ENCODE measurements at regions not wholly inside any gene's neighbourhood (a gene's known extent, or its start where the extent isn't known, plus 50 kb on each side); places are given as distances from the start of the nearest gene placed in this dataset.
A peak's percentile ranks its signal among the peaks of the same experiment; 100 is the strongest.

DNA sequence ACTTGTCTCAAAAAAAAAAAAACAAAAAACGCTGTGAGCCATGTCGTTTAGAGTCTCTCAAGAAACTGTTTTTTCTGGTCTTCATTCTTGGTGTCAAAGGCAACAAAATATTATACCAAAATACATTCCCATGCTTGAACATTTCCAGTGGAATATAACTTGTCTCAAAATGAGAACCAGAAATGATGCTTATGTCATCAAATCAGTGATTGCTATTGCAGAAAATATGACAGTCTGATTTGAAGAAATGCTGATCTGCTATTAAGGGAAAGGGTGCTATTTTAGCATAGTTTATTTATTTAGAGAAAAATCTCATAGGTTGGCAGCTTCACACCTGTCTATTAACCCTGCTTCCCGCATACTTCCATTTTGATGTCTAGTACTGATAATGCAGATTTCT is 82.4 kb upstream of the ACSL3 start:
- Histone ChIP-seq H3K9me3 (replicated peaks in 1 of 11) (peaks cover 0 to 4% (median 0%) of the 10 kb centered on the region in 11 experiments; a peak in 1 of 22 replicates), H3K4me1 (no peaks in the 10 kb centered on the region; a peak in 1 of 20 replicates), H4K20me1 (no peaks in the 10 kb centered on the region), H3K9ac (no peak overlapping the region), H3K27me3 (no peaks in the 10 kb centered on the region), H3K27ac (no peak overlapping the region), H3K36me3 (no peaks in the 10 kb centered on the region), H3K4me2 (no peak overlapping the region), H3K4me3 (no peak overlapping the region)
- no peak for TF ChIP-seq Cebpa-rat (IDR thresholded peaks at IDR 0.05)

GRCh38 chr2:222779145-222779832 is 81.5 kb upstream of the ACSL3 start:
- no peak overlapping the region for H3K4me3 ChIP-seq
- peaks cover 0 to 4% (median 0%) of the 10 kb centered on the region in 11 experiments; a peak in 1 of 22 replicates for H3K9me3 ChIP-seq (replicated peaks in 1 of 11)
- H4K20me1 ChIP-seq: no peaks in the 10 kb centered on the region
- H3K27me3 ChIP-seq: no peaks in the 10 kb centered on the region
- TF ChIP-seq Cebpa-rat (IDR thresholded peaks at IDR 0.05): no peak
- no peak overlapping the region for H3K4me2 ChIP-seq
- no peak overlapping the region for H3K27ac ChIP-seq
- no peak overlapping the region for H3K9ac ChIP-seq
- H3K4me1 ChIP-seq: no peaks in the 10 kb centered on the region; a peak in 1 of 20 replicates
- H3K36me3 ChIP-seq: no peaks in the 10 kb centered on the region

- Histone ChIP-seq H3K27ac (no peak overlapping the region), H3K36me3 (no peaks in the 10 kb centered on the region), H3K27me3 (no peaks in the 10 kb centered on the region), H3K9ac (no peak overlapping the region), H3K4me2 (no peak overlapping the region), H3K4me1 (no peaks in the 10 kb centered on the region; a peak in 1 of 20 replicates), H3K9me3 (replicated peaks in 1 of 11) (peaks cover 0 to 4% (median 0%) of the 10 kb centered on the region in 11 experiments; a peak in 1 of 22 replicates), H3K4me3 (no peak overlapping the region), H4K20me1 (no peaks in the 10 kb centered on the region)
- no peak for TF ChIP-seq Cebpa-rat (IDR thresholded peaks at IDR 0.05)
Measured at GRCh38 chr2:222780051-222780450, 80.8 kb upstream of the ACSL3 start.

DNA sequence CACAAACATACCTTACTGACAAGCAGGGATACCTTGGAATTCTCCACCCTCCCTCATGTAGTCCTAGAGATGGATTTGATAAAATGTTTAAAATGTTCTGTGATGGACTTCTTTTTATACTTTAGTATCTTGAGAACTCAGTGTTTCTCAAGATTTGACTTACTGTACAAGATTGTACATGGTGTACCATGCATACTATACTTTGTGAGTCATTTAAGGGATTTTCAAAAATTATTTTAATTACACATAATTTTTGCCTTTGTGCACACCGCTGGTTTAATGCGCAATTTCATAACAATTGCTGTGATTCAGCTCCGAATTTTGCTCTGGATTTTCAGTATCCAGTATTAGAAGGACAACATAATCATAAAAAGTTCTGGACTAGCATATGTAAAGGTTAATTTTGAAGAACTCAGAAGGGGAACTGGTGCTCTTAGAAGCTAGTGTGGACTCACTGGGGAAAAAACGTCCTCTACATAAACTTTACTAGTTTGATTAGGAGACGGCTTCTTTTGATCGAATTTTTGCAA is 78.6 kb upstream of the ACSL3 start:
- H3K9me3 ChIP-seq (replicated peaks in 1 of 11): peaks cover 0 to 4% (median 0%) of the 10 kb centered on the region in 11 experiments; a peak in 1 of 22 replicates
- H3K36me3 ChIP-seq: no peaks in the 10 kb centered on the region
- TF ChIP-seq Cebpa-rat (IDR thresholded peaks at IDR 0.05): no peak
- H3K4me2 ChIP-seq: no peak overlapping the region
- no peak overlapping the region for H3K27ac ChIP-seq
- no peaks in the 10 kb centered on the region for H4K20me1 ChIP-seq
- H3K9ac ChIP-seq: no peak overlapping the region
- no peaks in the 10 kb centered on the region for H3K4me1 ChIP-seq
- no peak overlapping the region for H3K4me3 ChIP-seq
- no peaks in the 10 kb centered on the region for H3K27me3 ChIP-seq

DNA sequence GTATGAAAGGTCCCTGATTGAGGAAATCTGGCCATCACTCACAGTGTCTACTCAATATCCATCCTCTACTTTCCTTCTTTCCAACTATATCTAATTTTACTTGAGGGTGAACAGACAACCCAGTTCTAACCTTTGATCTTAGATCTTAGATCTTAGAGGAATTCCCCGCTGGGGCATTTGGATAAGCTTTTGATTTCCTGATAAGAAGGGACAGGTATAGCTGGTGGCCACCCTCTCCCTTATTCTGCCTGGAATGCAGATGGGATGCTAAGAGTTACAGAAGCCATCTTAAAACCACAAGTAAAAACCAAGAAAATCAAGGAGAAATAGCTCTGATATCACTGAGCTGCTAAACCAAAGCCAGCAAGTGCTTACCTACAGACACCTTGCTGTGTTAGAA is 77.2 kb upstream of the ACSL3 start:
- Histone ChIP-seq H3K9me3 (replicated peaks in 1 of 11) (peaks cover 0 to 4% (median 0%) of the 10 kb centered on the region in 11 experiments; a peak in 1 of 22 replicates), H3K4me2 (no peak overlapping the region), H3K9ac (no peak overlapping the region), H3K36me3 (no peaks in the 10 kb centered on the region), H3K4me3 (no peak overlapping the region), H3K27me3 (no peaks in the 10 kb centered on the region), H3K4me1 (no peaks in the 10 kb centered on the region), H3K27ac (no peak overlapping the region), H4K20me1 (no peaks in the 10 kb centered on the region)
- no peak for TF ChIP-seq Cebpa-rat (IDR thresholded peaks at IDR 0.05)

GRCh38 chr2:222790932-222791331 is 69.9 kb upstream of the ACSL3 start:
- peaks cover 10 to 35% (median 14%) of the 10 kb centered on the region in 10 experiments; a peak in 19 of 20 replicates for H3K4me1 ChIP-seq
- H3K36me3 ChIP-seq: no peaks in the 10 kb centered on the region
- 0 out of 22 replicates have a peak overlapping the region, but pooled peaks of 1 of the 11 experiments have one; percentile 3 for H3K4me2 ChIP-seq
- H3K27me3 ChIP-seq: no peaks in the 10 kb centered on the region
- H3K9me3 ChIP-seq (replicated peaks in 1 of 11): no peaks in the 10 kb centered on the region
- TF ChIP-seq Cebpa-rat (IDR thresholded peaks at IDR 0.05): no peak
- H4K20me1 ChIP-seq: no peaks in the 10 kb centered on the region
- H3K9ac ChIP-seq: no peak overlapping the region
- H3K27ac ChIP-seq: no peak overlapping the region
- H3K4me3 ChIP-seq: no peak overlapping the region

- peak overlapping the region in 6 of 11 experiments; percentile 12 to 74 (median 48); a peak in 11 of 22 replicates for H3K4me2 ChIP-seq
- peak overlapping the region in 3 of 11 experiments; percentile 15 to 42 (median 38); a peak in 5 of 22 replicates for H3K27ac ChIP-seq
- H4K20me1 ChIP-seq: no peaks in the 10 kb centered on the region
- no peaks in the 10 kb centered on the region for H3K27me3 ChIP-seq
- TF ChIP-seq Cebpa-rat (IDR thresholded peaks at IDR 0.05): no peak
- H3K9me3 ChIP-seq (replicated peaks in 1 of 11): no peaks in the 10 kb centered on the region
- peaks cover 10 to 47% (median 17%) of the 10 kb centered on the region in 10 experiments; a peak in 19 of 20 replicates for H3K4me1 ChIP-seq
- no peaks in the 10 kb centered on the region for H3K36me3 ChIP-seq
- H3K9ac ChIP-seq: no peak overlapping the region
- no peak overlapping the region for H3K4me3 ChIP-seq
Measured at GRCh38 chr2:222792001-222792611, 68.7 kb upstream of the ACSL3 start.

DNA sequence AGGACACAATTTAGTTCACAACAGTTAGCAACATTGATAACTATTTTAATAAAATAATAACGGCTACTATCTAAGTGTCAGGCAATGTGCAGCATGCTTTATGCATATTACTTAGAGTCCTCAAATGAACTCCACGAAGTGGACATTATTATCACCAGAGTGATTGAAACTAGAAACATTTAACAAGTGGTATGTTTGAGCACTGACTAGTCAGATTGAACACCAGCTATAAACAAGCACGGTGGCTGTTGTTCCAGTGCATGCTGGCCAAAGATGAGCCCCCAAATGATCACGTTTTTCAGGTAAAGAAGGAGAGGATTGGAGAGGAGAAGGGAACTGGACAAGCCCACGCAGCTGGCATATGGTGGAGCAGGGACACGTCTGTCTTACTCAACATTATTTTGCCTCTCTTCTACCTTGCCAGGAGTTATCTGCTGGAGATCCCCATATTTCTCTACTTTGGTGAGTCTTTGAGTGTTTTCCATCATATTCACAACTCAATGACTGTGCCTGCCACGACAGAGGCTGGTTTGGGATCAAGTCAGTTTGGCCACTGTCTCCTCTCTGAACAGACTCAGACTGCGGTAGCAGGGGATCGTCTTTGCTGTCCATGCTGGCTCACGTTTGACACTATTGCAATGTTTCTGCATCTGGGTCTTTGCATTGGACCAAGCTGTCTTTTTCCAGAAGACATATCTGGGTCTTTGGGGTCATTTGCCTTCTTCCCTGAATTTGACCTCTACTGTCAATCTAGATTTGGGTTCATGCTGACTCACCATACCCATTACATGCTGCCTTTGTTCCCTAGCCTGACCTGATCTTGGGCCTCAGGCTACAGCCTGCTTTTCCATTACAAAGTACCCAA is 66.0 kb upstream of the ACSL3 start:
- Histone ChIP-seq H3K36me3 (no peaks in the 10 kb centered on the region), H3K4me1 (peaks cover 2 to 60% (median 14%) of the 10 kb centered on the region in 10 experiments; a peak in 18 of 20 replicates), H3K9ac (no peak overlapping the region), H3K27ac (no peak overlapping the region), H3K27me3 (no peaks in the 10 kb centered on the region), H4K20me1 (no peaks in the 10 kb centered on the region), H3K4me2 (no peak overlapping the region), H3K9me3 (replicated peaks in 1 of 11) (no peaks in the 10 kb centered on the region), H3K4me3 (no peak overlapping the region)
- TF ChIP-seq Cebpa-rat (IDR thresholded peaks at IDR 0.05): no peak

Measured in BLaER1 treated with 17β-estradiol and CSF1 and Interleukin-3, amounts not matched to agents 10 nM and 100 nM (cell line).